Mesenchymal stem cell (in vitro differentiated cells and primary cell): ENCODE measurements at regions not wholly inside any gene's neighbourhood (a gene's known extent, or its start where the extent isn't known, plus 50 kb on each side); places are given as distances from the start of the nearest gene placed in this dataset.
A peak's percentile ranks its signal among the peaks of the same experiment; 100 is the strongest.

Experiments
- DNase-seq: peaks from one replicate; pipeline ENCODE4 v3.0.0-alpha.2; 2013
- H2AFZ ChIP-seq: one replicate; pipeline ENCODE4 v1.6.1; 2013; ENCODE audit warnings: low read depth, mild to moderate bottlenecking, control low read depth, inconsistent platforms, low read length, moderate library complexity
- H2AK5ac ChIP-seq: 2 replicates; pipeline ENCODE4 v1.6.1; 2013; ENCODE audit warnings: low read length, moderate library complexity, mild to moderate bottlenecking, inconsistent platforms; ENCODE audit not compliant: severe bottlenecking
- H2BK120ac ChIP-seq: one replicate; pipeline ENCODE4 v1.6.1; 2013; ENCODE audit warnings: low read depth, mild to moderate bottlenecking, inconsistent platforms, low read length, moderate library complexity
- H2BK12ac ChIP-seq, 2 experiments: one replicate each; pipeline ENCODE4 v1.6.1; 2013; ENCODE audit warnings: inconsistent platforms in 2 of 2, low read length in 2 of 2, mild to moderate bottlenecking in 2 of 2, moderate library complexity in 2 of 2, control low read depth in 1 of 2
- H2BK15ac ChIP-seq: one replicate; pipeline ENCODE4 v1.6.1; 2013; ENCODE audit warnings: mild to moderate bottlenecking, low read depth, inconsistent platforms; ENCODE audit not compliant: poor library complexity, severe bottlenecking
- H2BK5ac ChIP-seq: 2 replicates; pipeline ENCODE4 v1.6.1; 2013; ENCODE audit warnings: low read depth, mild to moderate bottlenecking, low read length, control low read depth, inconsistent platforms; ENCODE audit not compliant: poor library complexity, severe bottlenecking
- H3K14ac ChIP-seq, 2 experiments: one replicate each; pipeline ENCODE4 v1.6.1; 2013; ENCODE audit warnings: inconsistent platforms in 2 of 2, low read length in 2 of 2, control low read depth in 1 of 2, mild to moderate bottlenecking in 1 of 2, moderate library complexity in 1 of 2
- H3K18ac ChIP-seq, 2 experiments: one replicate each; pipeline ENCODE4 v1.6.1; 2013; ENCODE audit warnings: inconsistent platforms in 2 of 2, low read length in 2 of 2, control low read depth in 1 of 2, low read depth in 1 of 2, mild to moderate bottlenecking in 1 of 2
- H3K23ac ChIP-seq, 2 experiments: one replicate each; pipeline ENCODE4 v1.6.1; 2013; ENCODE audit warnings: inconsistent platforms in 2 of 2, low read length in 2 of 2, mild to moderate bottlenecking in 2 of 2, moderate library complexity in 2 of 2, control low read depth in 1 of 2
- H3K27ac ChIP-seq: 2 replicates; pipeline ENCODE4 v1.5.1; 2013; ENCODE audit warnings: mild to moderate bottlenecking, moderate library complexity, low read length, control low read depth, inconsistent platforms; ENCODE audit not compliant: poor library complexity, severe bottlenecking
- H3K27me3 ChIP-seq, 2 experiments: 2 replicates each; pipeline versions ENCODE4 v1.6.1 to v1.7.0; 2013; ENCODE audit warnings: low read length in 2 of 2, mild to moderate bottlenecking in 2 of 2, moderate library complexity in 2 of 2, control low read depth in 1 of 2, inconsistent platforms in 1 of 2; ENCODE audit not compliant: control insufficient read depth in 1 of 2, insufficient read depth in 1 of 2
- H3K36me3 ChIP-seq, 2 experiments: 2 replicates each; pipeline versions ENCODE4 v1.6.1 to v1.7.0; 2013; ENCODE audit warnings: low read length in 2 of 2, control low read depth in 1 of 2, inconsistent platforms in 1 of 2, low read depth in 1 of 2, mild to moderate bottlenecking in 1 of 2; ENCODE audit not compliant: insufficient read depth in 2 of 2, control insufficient read depth in 1 of 2
- H3K4ac ChIP-seq, 2 experiments: one replicate each; pipeline ENCODE4 v1.6.1; 2013; ENCODE audit warnings: inconsistent platforms in 2 of 2, low read length in 2 of 2, mild to moderate bottlenecking in 2 of 2, moderate library complexity in 2 of 2, control low read depth in 1 of 2, low read depth in 1 of 2
- H3K4me1 ChIP-seq: 2 replicates; pipeline ENCODE4 v1.6.1; 2013; ENCODE audit warnings: low read depth, low read length, control low read depth; ENCODE audit not compliant: control insufficient read depth, insufficient read depth
- H3K4me2 ChIP-seq: 2 replicates; pipeline ENCODE4 v1.6.1; 2013; ENCODE audit warnings: low read length, mild to moderate bottlenecking, inconsistent platforms; ENCODE audit not compliant: poor library complexity, severe bottlenecking
- H3K4me3 ChIP-seq, 2 experiments: 2 replicates each; pipeline versions ENCODE4 v1.5.1 to v1.7.0; 2013; ENCODE audit warnings: low read length in 2 of 2, mild to moderate bottlenecking in 2 of 2, control low read depth in 1 of 2, low read depth in 1 of 2; ENCODE audit not compliant: insufficient read depth in 1 of 2
- H3K79me1 ChIP-seq: replicated peaks from 2 replicates; pipeline ENCODE4 v1.6.1; 2013; ENCODE audit warnings: mild to moderate bottlenecking, control low read depth, low read length, inconsistent platforms; ENCODE audit not compliant: poor library complexity, severe bottlenecking
- H3K9ac ChIP-seq: 2 replicates; pipeline ENCODE4 v1.7.0; 2013; ENCODE audit warnings: mild to moderate bottlenecking, low read length, moderate library complexity
- H3K9me3 ChIP-seq: 2 replicates; pipeline ENCODE4 v1.7.0; 2013; ENCODE audit warnings: mild to moderate bottlenecking, low read length; ENCODE audit not compliant: control insufficient read depth
- H4K8ac ChIP-seq: one replicate; pipeline ENCODE4 v1.6.1; 2013; ENCODE audit warnings: inconsistent platforms, mild to moderate bottlenecking, low read length, moderate library complexity
- H4K91ac ChIP-seq: one replicate; pipeline ENCODE4 v1.6.1; 2013; ENCODE audit warnings: mild to moderate bottlenecking, low read length, inconsistent platforms
- WGBS: methylation state at CpG from one replicate; pipeline ENCODE4 v1.1.7; 2013; ENCODE audit warnings: mixed read lengths; 5-methylcytosine and 5-hydroxymethylcytosine counted together

- 88% methylated on average over 5 of the region's 5 CpGs for WGBS
- no peak overlapping the region for H2BK12ac ChIP-seq
Measured at GRCh38 chr12:114820796-114821195, 136.8 kb upstream of the TBX3 start.

GRCh38 chr12:114817571-114818425 lies 133.8 kb upstream of the TBX3 start:
- Histone ChIP-seq H3K27me3 (no peaks in the 10 kb centered on the region), H2BK120ac (no peak overlapping the region), H3K23ac (no peak overlapping the region), H2BK12ac (no peak overlapping the region), H3K27ac (no peak overlapping the region), H2AFZ (no peak overlapping the region), H3K4me1 (no peaks in the 10 kb centered on the region), H3K79me1 (no peaks in the 10 kb centered on the region), H3K14ac (no peak overlapping the region), H3K9ac (no peak overlapping the region), H3K4me2 (no peak overlapping the region), H3K4me3 (no peak overlapping the region), H2AK5ac (no peak overlapping the region), H2BK5ac (no peak overlapping the region), H4K91ac (peak overlapping the region; percentile 11), H3K4ac (no peak overlapping the region), H3K36me3 (no peaks in the 10 kb centered on the region), H2BK15ac (no peak overlapping the region), H3K18ac (no peak overlapping the region), H3K9me3 (no peaks in the 10 kb centered on the region), H4K8ac (no peak overlapping the region)
- DNase-seq: no peak
- WGBS: 90% methylated on average over 26 of the region's 28 CpGs

More at GRCh38 chr12:114820796-114821195, 136.8 kb upstream of the TBX3 start:
- Histone ChIP-seq H3K18ac (no peak overlapping the region), H2BK15ac (no peak overlapping the region), H2BK120ac (no peak overlapping the region), H3K4me1 (no peaks in the 10 kb centered on the region), H3K27me3 (no peaks in the 10 kb centered on the region), H3K14ac (no peak overlapping the region), H3K9me3 (no peaks in the 10 kb centered on the region), H3K23ac (no peak overlapping the region), H3K4me3 (no peak overlapping the region), H3K27ac (no peak overlapping the region), H2AK5ac (no peak overlapping the region), H2BK5ac (no peak overlapping the region), H3K79me1 (no peaks in the 10 kb centered on the region), H3K4me2 (no peak overlapping the region), H2AFZ (no peak overlapping the region), H3K36me3 (no peaks in the 10 kb centered on the region), H4K91ac (no peak overlapping the region), H3K9ac (no peak overlapping the region), H3K4ac (no peak overlapping the region), H4K8ac (no peak overlapping the region)
- DNase-seq: no peak

GRCh38 chr12:114815026-114815795 lies 131.2 kb upstream of the TBX3 start:
- no peak overlapping the region for H2AK5ac ChIP-seq
- H2BK120ac ChIP-seq: no peak overlapping the region
- H3K4me1 ChIP-seq: no peaks in the 10 kb centered on the region
- H3K27me3 ChIP-seq: no peaks in the 10 kb centered on the region
- H4K8ac ChIP-seq: no peak overlapping the region
- H3K9me3 ChIP-seq: no peaks in the 10 kb centered on the region
- H3K4ac ChIP-seq: no peak overlapping the region
- H3K27ac ChIP-seq: no peak overlapping the region
- peak overlapping the region in 1 of 2 experiments; percentile 42 for H2BK12ac ChIP-seq
- H3K79me1 ChIP-seq: no peaks in the 10 kb centered on the region
- no peak overlapping the region for H4K91ac ChIP-seq
- no peak overlapping the region for H3K4me3 ChIP-seq
- peak overlapping the region; percentile 13 for H2BK15ac ChIP-seq
- no peak overlapping the region for H3K4me2 ChIP-seq
- no peaks in the 10 kb centered on the region for H3K36me3 ChIP-seq
- no peak overlapping the region for H3K18ac ChIP-seq
- no peak overlapping the region for H3K9ac ChIP-seq
- 95% methylated on average over 10 of the region's 10 CpGs for WGBS
- no peak overlapping the region for H3K14ac ChIP-seq
- DNase-seq: no peak
- no peak overlapping the region for H2BK5ac ChIP-seq
- H3K23ac ChIP-seq: no peak overlapping the region
- no peak overlapping the region for H2AFZ ChIP-seq
